HCT116 (cell line): ENCODE measurements at regions not wholly inside any gene's neighbourhood (a gene's known extent, or its start where the extent isn't known, plus 50 kb on each side); places are given as distances from the start of the nearest gene placed in this dataset.

Experiments
- ATAC-seq: fragments of 200-7000 bp; cut with Tn5 transposase; 2 replicates; pipeline ENCODE4 v1.9.1; 2020; ENCODE audit warnings: mild to moderate bottlenecking, moderate library complexity
- BruUV-seq: library from RNA; stranded (reverse); fragments of 400-500 nt; replicated peaks from 2 replicates; lab custom pipeline; 2021; lab: Mats Ljungman, UMichigan
- CTCF ChIA-PET: fragments of 300-600 bp; sonication (Branson Sonifier 250); formaldehyde crosslinking; loops from one replicate; lab custom pipeline; 2021; ENCODE audit warnings: antibody characterized with exemption; lab: Charles Lee
- POLR2A ChIA-PET: fragments of 300-600, 350-600 bp; sonication (Branson Sonifier 250); formaldehyde crosslinking; loops from one replicate; lab custom pipeline; 2021; ENCODE audit warnings: antibody characterized with exemption; lab: Charles Lee
- RAD21 ChIA-PET, 2 experiments: fragments of 300-600 bp; sonication (Branson Sonifier 250); formaldehyde crosslinking; loops; one replicate each; lab custom pipeline; 2023; ENCODE audit warnings: low total read pairs in 2 of 2; ENCODE audit not compliant: uncharacterized antibody in 2 of 2, unreplicated experiment in 2 of 2, low non-redundant PET in 1 of 2; lab: Charles Lee
- DNase-seq: peaks from one replicate; pipeline ENCODE4 v3.0.0-alpha.2; 2010; ENCODE audit warnings: low read depth, low spot score
- H2AFZ ChIP-seq: fragments of 200-600 bp; shearing (Covaris generic), sonication (generic); 2 replicates; pipeline ENCODE4 v1.6.1; 2017; ENCODE audit warnings: low read depth, mixed run types, mixed read lengths, antibody characterized with exemption, low read length; ENCODE audit not compliant: poor library complexity, severe bottlenecking
- H3K27ac ChIP-seq: 2 replicates; pipeline ENCODE4 v1.5.1; 2012; ENCODE audit warnings: low read depth, low read length
- H3K27me3 ChIP-seq: fragments of 200-600 bp; sonication (generic); 2 replicates; pipeline ENCODE4 v1.6.1; 2016; ENCODE audit warnings: mixed run types, low read length, mixed read lengths; ENCODE audit not compliant: insufficient read depth
- H3K36me3 ChIP-seq, 2 experiments: fragments of 200-500 bp in 1 of 2; fragments of 200-600 bp in 1 of 2; sonication (Bioruptor generic) in 1 of 2; sonication (generic) in 1 of 2; 2 replicates each; pipeline versions ENCODE4 v1.5.1 to v1.6.1; 2014 to 2016; ENCODE audit warnings: low read length in 2 of 2, inconsistent platforms in 1 of 2, mixed read lengths in 1 of 2, mixed run types in 1 of 2; ENCODE audit not compliant: insufficient read depth in 2 of 2, control insufficient read depth in 1 of 2
- H3K4me1 ChIP-seq, 2 experiments: fragments of 200-600 bp in 1 of 2; sonication (generic) in 1 of 2; 2 replicates each; pipeline versions ENCODE4 v1.5.1 to v1.6.1; 2012 to 2017; ENCODE audit warnings: low read length in 2 of 2, inconsistent platforms in 1 of 2, mild to moderate bottlenecking in 1 of 2, mixed read lengths in 1 of 2, mixed run types in 1 of 2, moderate library complexity in 1 of 2; ENCODE audit not compliant: insufficient read depth in 2 of 2, control insufficient read depth in 1 of 2
- H3K4me2 ChIP-seq: fragments of 200-600 bp; sonication (generic); 2 replicates; pipeline ENCODE4 v1.6.1; 2017; ENCODE audit warnings: mixed run types, low read length, mixed read lengths
- H3K4me3 ChIP-seq, 2 experiments: fragments of 200-600 bp in 1 of 2; sonication (generic) in 1 of 2; replicated peaks in 1 of 2; 2 replicates each; pipeline ENCODE4 v1.5.1; 2011 to 2016; ENCODE audit warnings: low read length in 2 of 2, control low read depth in 1 of 2, low read depth in 1 of 2, mild to moderate bottlenecking in 1 of 2, mixed read lengths in 1 of 2, mixed run types in 1 of 2
- H3K79me2 ChIP-seq: fragments of 200-600 bp; sonication (generic); 2 replicates; pipeline ENCODE4 v1.6.1; 2017; ENCODE audit warnings: mild to moderate bottlenecking, mixed run types, low read length, moderate library complexity, mixed read lengths; ENCODE audit not compliant: insufficient read depth
- H3K9ac ChIP-seq: fragments of 200-600 bp; sonication (generic); 2 replicates; pipeline ENCODE4 v1.6.1; 2016; ENCODE audit warnings: low read length, mixed read lengths
- H3K9me2 ChIP-seq: fragments of 200-600 bp; sonication (generic), shearing (Covaris generic); 2 replicates; pipeline ENCODE4 v1.6.1; 2017; ENCODE audit warnings: mixed run types, mild to moderate bottlenecking, moderate library complexity; ENCODE audit not compliant: insufficient read depth
- H3K9me3 ChIP-seq, 2 experiments: fragments of 200-500 bp in 1 of 2; fragments of 200-600 bp in 1 of 2; sonication (Bioruptor generic) in 1 of 2; sonication (generic) in 1 of 2; 2 replicates each; pipeline ENCODE4 v1.6.1; 2014 to 2017; ENCODE audit warnings: low read length in 2 of 2, mixed read lengths in 2 of 2, inconsistent platforms in 1 of 2, low read depth in 1 of 2, mild to moderate bottlenecking in 1 of 2, mixed run types in 1 of 2, moderate library complexity in 1 of 2; ENCODE audit not compliant: control insufficient read depth in 1 of 2, insufficient read depth in 1 of 2
- H4K20me1 ChIP-seq: fragments of 200-600 bp; sonication (generic), shearing (Covaris generic); 2 replicates; pipeline ENCODE4 v1.6.1; 2017; ENCODE audit warnings: mixed run types, mild to moderate bottlenecking, moderate library complexity; ENCODE audit not compliant: insufficient read depth
- CBX3 ChIP-seq: IDR thresholded peaks from 2 replicates; pipeline ENCODE4 v1.6.1; 2012; ENCODE audit warnings: low read depth
- CEBPB ChIP-seq: IDR thresholded peaks from 2 replicates; pipeline ENCODE4 v1.6.1; 2012; ENCODE audit warnings: low read depth
- CTCF ChIP-seq, 3 experiments: fragments of 200-600 bp in 1 of 3; sonication (generic) in 1 of 3; IDR thresholded peaks in 2 of 3; conservative IDR thresholded peaks in 1 of 3; 2 replicates each; pipeline ENCODE4 v1.5.1; 2012 to 2017; ENCODE audit warnings: low read depth in 2 of 3, low read length in 2 of 3, antibody characterized with exemption in 1 of 3, borderline replicate concordance in 1 of 3, control low read depth in 1 of 3, mild to moderate bottlenecking in 1 of 3, mixed read lengths in 1 of 3, mixed run types in 1 of 3, moderate library complexity in 1 of 3; ENCODE audit not compliant: insufficient read depth in 1 of 3
- EGR1 ChIP-seq: IDR thresholded peaks from 2 replicates; pipeline ENCODE4 v1.6.1; 2012; ENCODE audit warnings: low read depth
- ELF1 ChIP-seq: IDR thresholded peaks from 2 replicates; pipeline ENCODE4 v1.6.1; 2012; ENCODE audit warnings: low read depth, borderline replicate concordance
- EZH2 ChIP-seq: fragments of 200-600 bp; sonication (generic); IDR thresholded peaks from 2 replicates; pipeline ENCODE4 v1.6.1; 2017; ENCODE audit warnings: antibody characterized with exemption, mixed run types
- EZH2phosphoT487 ChIP-seq: fragments of 200-600 bp; IDR thresholded peaks from 2 replicates; pipeline ENCODE4 v1.6.1; 2018; ENCODE audit warnings: antibody characterized with exemption, borderline replicate concordance
- FOSL1 ChIP-seq: IDR thresholded peaks from 2 replicates; pipeline ENCODE4 v1.6.1; 2012; ENCODE audit warnings: low read depth
- MAX ChIP-seq: IDR thresholded peaks from 2 replicates; pipeline ENCODE4 v1.6.1; 2012
- POLR2A ChIP-seq: IDR thresholded peaks from 2 replicates; pipeline ENCODE4 v1.7.0; 2011; ENCODE audit warnings: borderline replicate concordance; ENCODE audit not compliant: insufficient read depth, insufficient read length; ENCODE audit errors: extremely low read depth
- POLR2AphosphoS5 ChIP-seq: IDR thresholded peaks from 2 replicates; pipeline ENCODE4 v1.6.1; 2011; ENCODE audit warnings: mild to moderate bottlenecking, low read depth, low read length, moderate library complexity
- RAD21 ChIP-seq: IDR thresholded peaks from 2 replicates; pipeline ENCODE4 v1.6.1; 2012; ENCODE audit warnings: low read depth, mild to moderate bottlenecking
- SIN3A ChIP-seq: IDR thresholded peaks from 2 replicates; pipeline ENCODE4 v1.6.1; 2012; ENCODE audit warnings: low read depth
- TCF7L2 ChIP-seq: IDR thresholded peaks from 2 replicates; pipeline ENCODE4 v1.7.0; 2011; ENCODE audit warnings: borderline replicate concordance, inconsistent platforms; ENCODE audit not compliant: insufficient read depth, insufficient read length; ENCODE audit errors: extremely low read depth
- YY1 ChIP-seq: IDR thresholded peaks from 2 replicates; pipeline ENCODE4 v1.6.1; 2011; ENCODE audit warnings: low read length, low read depth, moderate library complexity, mild to moderate bottlenecking; ENCODE audit not compliant: insufficient replicate concordance; ENCODE audit errors: extremely low read depth
- ZBTB33 ChIP-seq: IDR thresholded peaks from 2 replicates; pipeline ENCODE4 v1.6.1; 2011; ENCODE audit warnings: mild to moderate bottlenecking, low read length, moderate library complexity; ENCODE audit not compliant: insufficient replicate concordance; ENCODE audit errors: extremely low read depth
- ZFX ChIP-seq: fragments of 450-650 bp; IDR thresholded peaks from 2 replicates; pipeline ENCODE4 v1.6.1; 2017
- ZNF274 ChIP-seq: fragments of 200-500 bp; sonication (Bioruptor generic); IDR thresholded peaks from 2 replicates; pipeline ENCODE4 v1.6.1; 2014; ENCODE audit warnings: mild to moderate bottlenecking, low read depth, low read length, inconsistent platforms
- intact Hi-C: fragments of 100-400 bp; cut with micrococcal nuclease; formaldehyde crosslinking; loops from 2 replicates; pipeline ENCODE4 v1.10.0; 2022

GRCh38 chr6:71114986-71115385 lies 158.1 kb upstream of the B3GAT2 start:
- Histone ChIP-seq H3K79me2 (no peaks in the 10 kb centered on the region), H3K9me2 (no peaks in the 10 kb centered on the region), H3K4me2 (no peak overlapping the region), H3K4me1 (no peaks in the 10 kb centered on the region), H3K27me3 (no peaks in the 10 kb centered on the region; the same call in 1 of the 2 replicates), H3K4me3 (no peak overlapping the region), H3K27ac (no peak overlapping the region), H3K36me3 (no peaks in the 10 kb centered on the region), H3K9ac (no peak overlapping the region), H2AFZ (no peak overlapping the region), H3K9me3 (no peaks in the 10 kb centered on the region), H4K20me1 (no peaks in the 10 kb centered on the region)
- ChIA-PET RAD21 (no interaction called here), CTCF (no interaction called here), POLR2A (no interaction called here)
- intact Hi-C loops: no loop called here
- ATAC-seq (no peak), DNase-seq (no peak)
- no peak for TF ChIP-seq SIN3A
- TF ChIP-seq ZBTB33: no peak
- TF ChIP-seq TCF7L2: no peak
- no peak for TF ChIP-seq CTCF (IDR thresholded peaks at IDR 0.05 in 2 of 3, conservative IDR thresholded peaks at IDR 0.05 in 1 of 3; ENCODE audit: borderline replicate concordance in 1 of 3, insufficient read depth in 1 of 3, low read depth in 2 of 3, low read length in 2 of 3)
- no peak for TF ChIP-seq RAD21
- TF ChIP-seq CBX3: no peak
- no peak for TF ChIP-seq ZNF274
- no peak for TF ChIP-seq EZH2phosphoT487
- TF ChIP-seq EGR1: no peak
- no peak for TF ChIP-seq FOSL1
- no peak for TF ChIP-seq EZH2
- no peak for TF ChIP-seq ELF1
- TF ChIP-seq CEBPB: no peak
- TF ChIP-seq YY1: no peak
- TF ChIP-seq POLR2AphosphoS5: no peak
- no peak for TF ChIP-seq MAX
- no peak for TF ChIP-seq POLR2A
- TF ChIP-seq ZFX: no peak
- BruUV-seq: no TSS peak
